Bronchial epithelial cell (primary cell): ENCODE measurements at regions not wholly inside any gene's neighbourhood (a gene's known extent, or its start where the extent isn't known, plus 50 kb on each side); places are given as distances from the start of the nearest gene placed in this dataset.

Experiments
- DNase-seq: peaks from one replicate; pipeline ENCODE4 v3.0.0-alpha.2; 2010; ENCODE audit warnings: low read depth
- FAIRE-seq: peaks from 2 replicates; lab custom pipeline; 2011; peaks lifted over from hg19 to GRCh38; lab: Jason Lieb, UNC
- H3K27me3 ChIP-seq: 2 replicates; pipeline ENCODE4 v1.5.1; 2011; ENCODE audit warnings: low read length; ENCODE audit not compliant: control insufficient read depth, insufficient read depth
- H3K36me3 ChIP-seq: 2 replicates; pipeline ENCODE4 v1.5.1; 2011; ENCODE audit warnings: low read length; ENCODE audit not compliant: control insufficient read depth, insufficient read depth
- H3K4me3 ChIP-seq: 2 replicates; pipeline ENCODE4 v1.5.1; 2011; ENCODE audit warnings: mild to moderate bottlenecking, low read depth, low read length, control low read depth
- TF ChIP-seq, protein P1 (sequence below): IDR thresholded peaks from 2 replicates; pipeline ENCODE4 v1.5.1; 2011; ENCODE audit warnings: mild to moderate bottlenecking, moderate library complexity, low read length, control low read depth, inconsistent platforms; ENCODE audit not compliant: insufficient read depth, severe bottlenecking

GRCh38 chr5:135176991-135177390, 143.0 kb upstream of the PITX1 start:
- Histone ChIP-seq H3K27me3 (no peaks in the 10 kb centered on the region), H3K4me3 (no peak overlapping the region), H3K36me3 (no peaks in the 10 kb centered on the region)
- TF ChIP-seq, protein P1, sequence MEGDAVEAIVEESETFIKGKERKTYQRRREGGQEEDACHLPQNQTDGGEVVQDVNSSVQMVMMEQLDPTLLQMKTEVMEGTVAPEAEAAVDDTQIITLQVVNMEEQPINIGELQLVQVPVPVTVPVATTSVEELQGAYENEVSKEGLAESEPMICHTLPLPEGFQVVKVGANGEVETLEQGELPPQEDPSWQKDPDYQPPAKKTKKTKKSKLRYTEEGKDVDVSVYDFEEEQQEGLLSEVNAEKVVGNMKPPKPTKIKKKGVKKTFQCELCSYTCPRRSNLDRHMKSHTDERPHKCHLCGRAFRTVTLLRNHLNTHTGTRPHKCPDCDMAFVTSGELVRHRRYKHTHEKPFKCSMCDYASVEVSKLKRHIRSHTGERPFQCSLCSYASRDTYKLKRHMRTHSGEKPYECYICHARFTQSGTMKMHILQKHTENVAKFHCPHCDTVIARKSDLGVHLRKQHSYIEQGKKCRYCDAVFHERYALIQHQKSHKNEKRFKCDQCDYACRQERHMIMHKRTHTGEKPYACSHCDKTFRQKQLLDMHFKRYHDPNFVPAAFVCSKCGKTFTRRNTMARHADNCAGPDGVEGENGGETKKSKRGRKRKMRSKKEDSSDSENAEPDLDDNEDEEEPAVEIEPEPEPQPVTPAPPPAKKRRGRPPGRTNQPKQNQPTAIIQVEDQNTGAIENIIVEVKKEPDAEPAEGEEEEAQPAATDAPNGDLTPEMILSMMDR: no peak
- FAIRE-seq: no peak
- no peak for DNase-seq

- Histone ChIP-seq H3K27me3 (no peaks in the 10 kb centered on the region), H3K36me3 (no peaks in the 10 kb centered on the region), H3K4me3 (no peak overlapping the region)
- TF ChIP-seq, protein P1: no peak
- DNase-seq (no peak), FAIRE-seq (no peak)
Measured at GRCh38 chr5:135174315-135175096, 140.5 kb upstream of the PITX1 start.

GRCh38 chr5:135173662-135174290, 139.7 kb upstream of the PITX1 start:
- H3K27me3 ChIP-seq: no peaks in the 10 kb centered on the region
- H3K36me3 ChIP-seq: no peaks in the 10 kb centered on the region
- TF ChIP-seq, protein P1: no peak
- no peak overlapping the region for H3K4me3 ChIP-seq
- peak; percentile 94 for FAIRE-seq
- no peak for DNase-seq

DNA sequence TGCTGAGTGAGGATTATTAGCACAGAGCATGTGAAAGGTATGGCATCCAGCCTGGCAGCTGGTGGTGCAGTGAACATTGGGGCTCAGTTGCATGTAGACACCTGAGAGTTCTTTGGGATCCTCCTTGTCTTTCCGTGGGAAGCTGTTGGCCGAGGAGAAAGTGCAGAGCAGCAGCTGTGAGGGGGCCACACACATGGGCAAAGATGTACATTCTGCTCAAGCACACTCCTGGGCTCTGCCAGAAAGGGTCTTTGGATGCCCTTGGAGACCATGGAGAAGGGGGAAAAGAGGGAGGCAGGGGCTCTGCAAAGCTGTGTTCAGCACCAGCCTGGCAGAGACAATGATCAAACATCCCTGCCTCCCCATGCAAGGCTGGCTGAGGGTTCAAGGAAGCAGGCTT, 138.7 kb upstream of the PITX1 start:
- H3K36me3 ChIP-seq: no peaks in the 10 kb centered on the region
- FAIRE-seq (peak; percentile 76), DNase-seq (no peak)
- H3K4me3 ChIP-seq: no peak overlapping the region
- H3K27me3 ChIP-seq: no peaks in the 10 kb centered on the region
- TF ChIP-seq, protein P1: no peak

- H3K27me3 ChIP-seq: no peaks in the 10 kb centered on the region
Measured at GRCh38 chr5:135171336-135171735, 137.3 kb upstream of the PITX1 start.

More at GRCh38 chr5:135171336-135171735, 137.3 kb upstream of the PITX1 start:
- TF ChIP-seq, protein P1: no peak
- H3K4me3 ChIP-seq: no peak overlapping the region
- H3K36me3 ChIP-seq: no peaks in the 10 kb centered on the region
- no peak for DNase-seq
- no peak for FAIRE-seq
